ENCODE measurements at regions not wholly inside any gene's neighbourhood (a gene's known extent, or its start where the extent isn't known, plus 50 kb on each side); places are given as distances from the start of the nearest gene placed in this dataset.

DNA sequence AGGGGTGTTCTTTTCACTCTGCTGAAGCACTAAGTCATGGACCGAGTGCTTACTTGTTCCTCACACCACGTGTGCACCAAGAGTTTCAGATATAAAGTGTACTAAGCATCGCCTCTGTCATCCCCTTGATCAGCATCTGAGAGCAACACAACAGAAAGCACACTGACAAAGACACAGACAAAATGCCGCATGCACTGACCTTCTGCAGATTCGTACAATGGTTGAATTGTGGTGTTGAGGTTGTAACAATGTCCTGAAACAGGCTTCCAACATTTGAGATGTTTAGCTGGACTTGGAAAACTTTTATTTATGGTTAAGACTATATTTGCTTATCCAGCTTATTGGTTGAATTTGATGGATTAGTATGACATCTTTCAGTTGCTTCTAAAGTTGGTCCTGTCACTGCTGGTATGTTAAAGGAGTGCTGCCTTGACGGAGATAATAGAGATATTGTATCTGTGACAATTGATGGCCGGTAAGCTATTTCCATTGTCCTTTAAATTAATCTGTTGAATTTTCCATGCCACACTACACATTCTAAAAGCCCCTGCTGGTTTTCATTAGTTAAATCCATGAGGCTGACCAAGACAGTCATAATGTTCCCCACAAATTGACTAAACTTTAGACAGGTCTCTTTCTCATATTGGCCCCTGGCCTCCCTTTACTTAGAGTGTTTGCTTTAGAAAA, 99.9 kb downstream of the CBLN2 start:
- TF ChIP-seq, protein P1, sequence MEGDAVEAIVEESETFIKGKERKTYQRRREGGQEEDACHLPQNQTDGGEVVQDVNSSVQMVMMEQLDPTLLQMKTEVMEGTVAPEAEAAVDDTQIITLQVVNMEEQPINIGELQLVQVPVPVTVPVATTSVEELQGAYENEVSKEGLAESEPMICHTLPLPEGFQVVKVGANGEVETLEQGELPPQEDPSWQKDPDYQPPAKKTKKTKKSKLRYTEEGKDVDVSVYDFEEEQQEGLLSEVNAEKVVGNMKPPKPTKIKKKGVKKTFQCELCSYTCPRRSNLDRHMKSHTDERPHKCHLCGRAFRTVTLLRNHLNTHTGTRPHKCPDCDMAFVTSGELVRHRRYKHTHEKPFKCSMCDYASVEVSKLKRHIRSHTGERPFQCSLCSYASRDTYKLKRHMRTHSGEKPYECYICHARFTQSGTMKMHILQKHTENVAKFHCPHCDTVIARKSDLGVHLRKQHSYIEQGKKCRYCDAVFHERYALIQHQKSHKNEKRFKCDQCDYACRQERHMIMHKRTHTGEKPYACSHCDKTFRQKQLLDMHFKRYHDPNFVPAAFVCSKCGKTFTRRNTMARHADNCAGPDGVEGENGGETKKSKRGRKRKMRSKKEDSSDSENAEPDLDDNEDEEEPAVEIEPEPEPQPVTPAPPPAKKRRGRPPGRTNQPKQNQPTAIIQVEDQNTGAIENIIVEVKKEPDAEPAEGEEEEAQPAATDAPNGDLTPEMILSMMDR (IDR thresholded peaks at IDR 0.05), result no peak
- no peak for TF ChIP-seq POLR2A (IDR thresholded peaks at IDR 0.05)

All from uterus (tissue), 2 donors.